ENCODE measurements at regions not wholly inside any gene's neighbourhood (a gene's known extent, or its start where the extent isn't known, plus 50 kb on each side); places are given as distances from the start of the nearest gene placed in this dataset.
"Not testable (repeated sequence)": the region's sequence is repeated elsewhere in the genome, so short reads cannot be mapped to it uniquely, and the experiment has no call there.

- in situ Hi-C loops (cut with HindIII; ENCODE audit: low pct_ligation_motif_present, low pct_unique_long_range_greater_than_20kb, low sequenced_read_pairs): no loop called here
- no peak for DNase-seq
Observed at GRCh38 chr3:150130404-150131100, 159.9 kb upstream of the PFN2 start.

DNA sequence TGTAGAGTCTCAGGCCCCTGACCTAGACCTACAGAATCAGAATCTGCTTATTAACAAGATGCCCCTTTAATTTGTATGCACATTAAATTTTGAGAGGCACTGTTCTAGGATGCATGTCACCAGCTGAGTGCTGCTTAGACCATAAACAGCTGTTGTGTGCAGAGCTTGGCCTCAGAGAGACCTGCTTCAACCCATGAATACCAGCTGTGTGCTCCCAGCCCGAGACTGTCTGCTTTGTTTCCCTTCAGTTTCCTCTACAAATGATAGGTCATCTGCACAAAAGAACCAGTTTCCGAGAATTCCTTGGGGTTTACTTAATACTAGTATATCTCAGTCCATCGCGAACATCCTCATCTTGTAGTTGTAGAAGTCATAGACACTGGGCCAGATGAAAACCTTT, 158.5 kb upstream of the PFN2 start:
- DNase-seq: no peak
- in situ Hi-C loops (cut with HindIII; ENCODE audit: low pct_ligation_motif_present, low pct_unique_long_range_greater_than_20kb, low sequenced_read_pairs): no loop called here

DNA sequence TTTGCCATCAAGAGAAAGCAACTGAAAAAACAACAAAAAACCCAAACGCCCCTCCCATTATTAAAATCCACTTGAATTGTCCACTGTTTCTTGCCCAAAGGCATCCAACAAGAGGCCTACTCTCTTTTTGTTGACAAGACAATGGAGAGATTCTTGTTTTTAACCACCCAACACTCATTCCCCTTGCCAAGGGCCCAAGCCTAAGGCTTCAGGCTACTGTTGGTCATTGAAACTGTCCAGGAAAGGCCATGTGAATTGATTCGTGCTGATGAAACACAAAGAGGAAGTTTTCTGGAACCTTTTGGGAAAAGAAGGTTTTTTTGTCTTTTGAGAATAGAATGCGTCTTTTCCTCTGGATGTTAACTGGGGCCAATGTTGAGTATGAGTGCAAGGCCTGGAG, 157.4 kb upstream of the PFN2 start:
- in situ Hi-C loops (cut with HindIII; ENCODE audit: low pct_ligation_motif_present, low pct_unique_long_range_greater_than_20kb, low sequenced_read_pairs): no loop called here
- DNase-seq: no peak

- DNase-seq: no peak
- in situ Hi-C loops (cut with HindIII; ENCODE audit: low pct_ligation_motif_present, low pct_unique_long_range_greater_than_20kb, low sequenced_read_pairs): no loop called here
Observed at GRCh38 chr3:150127011-150127490, 156.4 kb upstream of the PFN2 start.

GRCh38 chr3:150124142-150124541, 153.4 kb upstream of the PFN2 start:
- in situ Hi-C loops (cut with HindIII; ENCODE audit: low pct_ligation_motif_present, low pct_unique_long_range_greater_than_20kb, low sequenced_read_pairs): no loop called here
- DNase-seq: no peak

GRCh38 chr3:150123249-150123648, 152.6 kb upstream of the PFN2 start:
- in situ Hi-C loops (cut with HindIII; ENCODE audit: low pct_ligation_motif_present, low pct_unique_long_range_greater_than_20kb, low sequenced_read_pairs); DNase-seq: not testable (repeated sequence)

GRCh38 chr3:150118219-150118618, 147.5 kb upstream of the PFN2 start:
- in situ Hi-C loops (cut with HindIII; ENCODE audit: low pct_ligation_motif_present, low pct_unique_long_range_greater_than_20kb, low sequenced_read_pairs): no loop called here
- no peak for DNase-seq

DNA sequence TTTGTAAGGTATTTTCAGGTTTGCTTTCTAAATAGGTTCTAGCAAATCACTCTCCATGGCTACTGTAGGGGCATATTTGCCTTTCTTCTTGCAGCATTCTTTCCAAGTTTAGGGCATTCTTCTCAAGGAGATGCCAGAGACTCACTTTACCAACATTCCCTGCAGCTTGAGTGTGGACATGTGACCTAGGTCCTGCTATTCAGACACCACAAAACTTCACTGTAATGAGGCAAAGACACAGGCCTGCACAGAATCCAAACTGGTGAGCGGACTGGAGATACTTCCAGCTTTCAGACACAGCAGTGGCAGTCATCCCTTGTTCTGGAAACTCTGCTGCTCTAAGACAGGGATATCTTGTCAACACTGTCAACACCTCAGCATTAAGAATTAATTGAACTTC, 146.4 kb upstream of the PFN2 start:
- in situ Hi-C loops (cut with HindIII; ENCODE audit: low pct_ligation_motif_present, low pct_unique_long_range_greater_than_20kb, low sequenced_read_pairs): no loop called here

GRCh38 chr3:150116196-150116595, 145.5 kb upstream of the PFN2 start:
- DNase-seq: no peak
- in situ Hi-C loops (cut with HindIII; ENCODE audit: low pct_ligation_motif_present, low pct_unique_long_range_greater_than_20kb, low sequenced_read_pairs): no loop called here

More for the DNA sequence above, 146.4 kb upstream of the PFN2 start:
- no peak for DNase-seq

DNA sequence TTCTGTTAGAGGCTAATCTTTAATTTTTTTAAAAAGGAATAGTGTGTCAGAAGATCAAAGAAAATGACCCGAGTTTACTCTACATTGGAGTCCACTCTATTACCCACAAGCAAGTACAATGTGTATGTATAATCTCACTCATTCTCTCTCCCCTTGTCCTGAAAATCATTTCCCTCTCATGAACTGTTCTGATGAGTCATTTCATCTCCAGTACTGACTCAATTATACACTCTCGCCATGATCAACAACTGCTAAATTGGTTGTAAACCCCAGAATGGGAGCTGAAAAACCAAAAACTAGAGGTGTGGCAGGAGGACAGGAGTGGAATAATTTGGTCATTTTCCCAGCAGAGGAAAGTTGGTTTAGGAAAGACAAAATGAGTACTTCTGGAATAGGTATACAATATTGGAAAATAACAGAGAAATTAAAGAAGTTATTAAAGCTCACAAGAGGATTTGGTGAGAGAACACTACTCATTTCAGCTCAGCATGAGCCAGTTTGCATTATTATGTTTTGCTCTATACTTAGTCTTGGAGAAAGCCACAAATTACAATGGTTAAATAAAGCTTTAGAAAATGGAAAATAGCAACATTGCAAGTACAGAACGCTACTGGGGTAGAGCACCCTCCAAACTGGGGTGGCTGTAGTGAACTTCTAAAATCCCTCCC, 144.3 kb upstream of the PFN2 start:
- in situ Hi-C loops (cut with HindIII; ENCODE audit: low pct_ligation_motif_present, low pct_unique_long_range_greater_than_20kb, low sequenced_read_pairs): no loop called here

GRCh38 chr3:150114273-150114672, 143.6 kb upstream of the PFN2 start:
- in situ Hi-C loops (cut with HindIII; ENCODE audit: low pct_ligation_motif_present, low pct_unique_long_range_greater_than_20kb, low sequenced_read_pairs): no loop called here

More for the DNA sequence above, 144.3 kb upstream of the PFN2 start:
- DNase-seq: no peak

DNA sequence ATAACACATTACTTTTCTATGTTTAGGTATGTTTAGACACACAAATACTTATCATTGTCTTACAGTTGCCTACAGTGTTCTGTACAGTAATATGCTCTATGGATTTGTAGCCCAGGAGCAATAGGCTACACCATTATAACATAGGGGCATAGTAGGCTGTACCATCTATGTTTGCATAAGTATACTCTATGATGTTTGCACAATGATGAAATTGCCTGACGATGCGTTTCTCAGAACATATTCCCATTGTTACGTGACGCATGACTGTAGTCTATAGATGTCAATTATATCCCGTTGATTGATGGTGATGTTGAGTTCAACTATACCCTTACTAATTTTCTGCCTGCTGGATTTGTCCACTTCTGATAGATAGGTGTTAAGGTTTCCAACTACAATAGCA, 139.4 kb upstream of the PFN2 start:
- in situ Hi-C loops (cut with HindIII; ENCODE audit: low pct_ligation_motif_present, low pct_unique_long_range_greater_than_20kb, low sequenced_read_pairs): no loop called here
- DNase-seq: no peak

More at GRCh38 chr3:150114273-150114672, 143.6 kb upstream of the PFN2 start:
- no peak for DNase-seq

GRCh38 chr3:150107429-150108175, 136.9 kb upstream of the PFN2 start:
- no peak for DNase-seq
- in situ Hi-C loops (cut with HindIII; ENCODE audit: low pct_ligation_motif_present, low pct_unique_long_range_greater_than_20kb, low sequenced_read_pairs): no loop called here

DNA sequence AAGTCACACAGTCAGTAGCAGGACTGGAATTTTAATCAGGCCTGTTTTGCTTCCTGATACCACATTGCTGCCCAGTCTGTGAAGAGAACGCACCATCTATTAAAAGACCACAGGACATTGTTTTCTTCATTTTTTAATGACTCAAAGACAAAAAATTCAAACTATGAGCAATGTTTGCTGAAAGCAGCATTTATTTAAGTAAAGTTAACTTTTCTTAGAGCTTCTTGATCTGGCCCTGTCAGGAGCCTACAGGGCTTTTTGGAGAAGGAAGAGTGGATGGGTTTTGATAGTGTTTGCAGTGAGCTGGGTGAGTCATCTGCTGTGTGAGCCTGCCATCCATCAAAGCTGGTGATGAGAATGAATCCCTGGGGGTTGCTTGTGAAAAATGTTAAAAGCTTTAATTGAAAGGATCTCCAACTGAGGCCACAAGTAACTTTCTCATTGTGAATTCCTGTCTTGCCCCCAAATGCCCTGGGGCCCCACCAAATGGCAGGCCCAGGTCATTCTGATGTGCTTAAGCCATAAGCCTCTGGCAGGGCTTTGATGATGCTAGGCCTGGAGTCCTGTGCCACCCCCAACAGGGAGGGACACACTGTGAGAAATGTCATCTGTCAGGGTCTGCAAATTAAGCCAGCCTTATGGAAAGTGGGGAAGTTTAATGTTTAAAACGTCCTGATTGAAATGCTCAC, 136.2 kb upstream of the PFN2 start:
- peak; percentile 10 for DNase-seq
- in situ Hi-C loops (cut with HindIII; ENCODE audit: low pct_ligation_motif_present, low pct_unique_long_range_greater_than_20kb, low sequenced_read_pairs): no loop called here

DNA sequence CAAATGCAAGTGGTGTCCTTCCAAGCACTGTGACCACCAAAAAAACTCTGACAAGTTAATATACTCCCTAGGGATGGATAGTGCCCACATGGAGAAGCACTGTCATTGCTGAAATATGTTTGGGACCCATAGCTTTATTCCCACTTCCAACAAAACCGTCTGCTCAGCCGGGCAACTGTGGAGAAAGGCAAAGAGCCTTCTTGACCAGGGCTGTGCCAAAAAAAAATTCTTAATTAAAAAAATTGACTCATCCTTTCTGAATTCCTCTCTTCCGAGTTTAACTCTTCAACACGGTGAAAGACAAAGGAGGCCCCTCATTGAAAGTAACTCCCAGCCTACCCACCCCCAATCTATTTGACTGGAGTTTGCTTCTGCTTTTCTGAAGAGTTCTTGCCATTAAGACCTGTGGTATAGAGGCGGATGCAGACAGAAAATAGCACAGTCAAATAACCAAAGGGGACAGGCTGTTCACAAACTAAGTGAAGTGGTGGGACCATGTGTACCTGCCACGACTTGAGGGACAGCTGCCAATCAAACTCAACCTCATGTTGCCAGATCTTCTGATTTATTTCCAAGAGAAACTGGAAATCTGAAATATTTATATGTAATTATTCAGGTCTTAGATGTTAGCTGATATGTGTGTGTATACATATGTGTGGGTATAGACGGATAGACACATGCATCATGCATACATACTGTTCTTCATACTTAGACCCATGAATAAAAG, 135.4 kb upstream of the PFN2 start:
- no peak for DNase-seq
- in situ Hi-C loops (cut with HindIII; ENCODE audit: low pct_ligation_motif_present, low pct_unique_long_range_greater_than_20kb, low sequenced_read_pairs): no loop called here

- DNase-seq: no peak
- in situ Hi-C loops (cut with HindIII; ENCODE audit: low pct_ligation_motif_present, low pct_unique_long_range_greater_than_20kb, low sequenced_read_pairs): no loop called here
Observed at GRCh38 chr3:150105025-150105424, 134.3 kb upstream of the PFN2 start.

DNA sequence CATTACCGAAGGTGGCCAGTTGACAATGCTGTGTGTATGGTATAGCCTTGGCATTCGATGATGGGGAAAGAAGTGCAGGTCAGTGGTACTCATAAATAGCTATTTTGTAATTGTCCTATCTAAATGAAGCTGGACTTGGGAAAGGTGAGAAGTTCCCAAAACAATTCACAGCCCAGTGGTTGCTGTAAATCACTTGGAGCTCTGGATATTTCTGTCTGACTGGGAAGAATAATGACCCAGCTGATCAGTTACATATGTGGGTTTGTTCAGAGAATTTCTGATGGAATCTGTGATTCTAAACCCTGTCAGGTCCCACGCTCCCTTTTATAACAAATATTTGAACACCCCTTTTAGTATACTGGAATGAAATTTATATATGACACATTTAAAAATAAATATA, 133.9 kb upstream of the PFN2 start:
- no peak for DNase-seq
- in situ Hi-C loops (cut with HindIII; ENCODE audit: low pct_ligation_motif_present, low pct_unique_long_range_greater_than_20kb, low sequenced_read_pairs): no loop called here

- DNase-seq: no peak
- in situ Hi-C loops (cut with HindIII; ENCODE audit: low pct_ligation_motif_present, low pct_unique_long_range_greater_than_20kb, low sequenced_read_pairs): no loop called here
Observed at GRCh38 chr3:150101016-150101415, 130.3 kb upstream of the PFN2 start.
